Midbrain (tissue), 1 donor: ENCODE measurements at regions not wholly inside any gene's neighbourhood (a gene's known extent, or its start where the extent isn't known, plus 50 kb on each side); places are given as distances from the start of the nearest gene placed in this dataset.
"Not testable (repeated sequence)": the region's sequence is repeated elsewhere in the genome, so short reads cannot be mapped to it uniquely, and the experiment has no call there.

Source experiments
- DNase-seq: peaks from one replicate; lab custom pipeline; 2025; lab: John Stamatoyannopoulos, UW

GRCh38 chr10:9381733-9382532, 1327.4 kb downstream of the GATA3 start:
- no peak for DNase-seq

- no peak for DNase-seq
These were observed 1328.0 kb downstream of the GATA3 start for GRCh38 chr10:9382533-9382866.

- no peak for DNase-seq
These were observed 1336.0 kb downstream of the GATA3 start for GRCh38 chr10:9390516-9390915.

GRCh38 chr10:9399275-9399983, 1344.9 kb downstream of the GATA3 start:
- DNase-seq = no peak

GRCh38 chr10:9402067-9402466, 1347.6 kb downstream of the GATA3 start:
- DNase-seq = not testable (repeated sequence)

- DNase-seq = not testable (repeated sequence)
These were observed 1348.2 kb downstream of the GATA3 start for GRCh38 chr10:9402507-9403195.

GRCh38 chr10:9407201-9407600, 1352.7 kb downstream of the GATA3 start:
- not testable (repeated sequence) for DNase-seq

GRCh38 chr10:9416331-9416730, 1361.8 kb downstream of the GATA3 start:
- no peak for DNase-seq

- no peak for DNase-seq
These were observed 1365.3 kb downstream of the GATA3 start for GRCh38 chr10:9419757-9420156.

- no peak for DNase-seq
These were observed 1372.7 kb downstream of the GATA3 start for GRCh38 chr10:9427209-9427608.

- no peak for DNase-seq
These were observed 1382.6 kb downstream of the GATA3 start for GRCh38 chr10:9437131-9437530.

- DNase-seq = no peak
These were observed 1389.3 kb downstream of the GATA3 start for GRCh38 chr10:9443758-9444157.

GRCh38 chr10:9449530-9449929, 1395.0 kb downstream of the GATA3 start:
- DNase-seq = no peak

- no peak for DNase-seq
These were observed 1396.3 kb downstream of the GATA3 start for GRCh38 chr10:9450801-9451200.

- no peak for DNase-seq
These were observed 1396.8 kb downstream of the GATA3 start for GRCh38 chr10:9451211-9451773.

- no peak for DNase-seq
These were observed 1397.6 kb downstream of the GATA3 start for GRCh38 chr10:9452056-9452455.

GRCh38 chr10:9453871-9454270, 1399.4 kb downstream of the GATA3 start:
- DNase-seq = not testable (repeated sequence)

GRCh38 chr10:9469663-9470205, 1415.2 kb downstream of the GATA3 start:
- no peak for DNase-seq

GRCh38 chr10:9470581-9470980, 1416.1 kb downstream of the GATA3 start:
- no peak for DNase-seq

GRCh38 chr10:9501944-9502343, 1447.5 kb downstream of the GATA3 start:
- DNase-seq = no peak

GRCh38 chr10:9504227-9504626, 1449.7 kb downstream of the GATA3 start:
- DNase-seq = no peak

- DNase-seq = no peak
These were observed 1451.1 kb downstream of the GATA3 start for GRCh38 chr10:9505546-9505945.
